Testis (tissue), 2 donors: ENCODE measurements at regions not wholly inside any gene's neighbourhood (a gene's known extent, or its start where the extent isn't known, plus 50 kb on each side); places are given as distances from the start of the nearest gene placed in this dataset.

ENCODE experiments used
- POLR2A ChIP-seq: fragments of 450-650 bp; IDR thresholded peaks from one replicate; pipeline ENCODE4 v1.6.1; 2017; ENCODE audit warnings: antibody characterized with exemption, mild to moderate bottlenecking, moderate library complexity
- TF ChIP-seq, protein P1 (sequence below), 3 experiments: fragments of 450-650 bp in 2 of 3; fragments of 200-600 bp in 1 of 3; sonication (generic) in 1 of 3; IDR thresholded peaks; one replicate each; pipeline ENCODE4 v1.5.1; 2016 to 2019; ENCODE audit warnings: antibody characterized with exemption in 3 of 3, mild to moderate bottlenecking in 2 of 3, moderate library complexity in 1 of 3

DNA sequence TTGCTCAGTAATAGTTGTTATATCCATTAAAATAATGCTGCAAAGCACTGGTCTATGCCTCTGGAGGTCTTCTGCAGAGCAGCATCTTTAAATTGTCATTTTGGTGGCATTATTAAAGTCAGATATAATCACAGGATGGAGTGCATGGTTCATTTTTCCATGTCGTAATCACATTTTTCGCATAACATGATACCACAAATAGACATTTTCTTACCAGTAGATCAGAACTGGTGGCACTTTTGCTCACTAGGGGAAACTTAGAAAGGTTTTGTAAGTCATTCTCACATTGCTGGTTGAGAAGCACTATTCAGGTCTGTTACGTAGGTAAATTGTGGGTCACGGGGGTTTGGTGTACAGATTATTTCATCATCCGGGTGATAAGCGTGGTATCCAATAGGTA is 484.5 kb upstream of the PRKX start:
- TF ChIP-seq, protein P1, sequence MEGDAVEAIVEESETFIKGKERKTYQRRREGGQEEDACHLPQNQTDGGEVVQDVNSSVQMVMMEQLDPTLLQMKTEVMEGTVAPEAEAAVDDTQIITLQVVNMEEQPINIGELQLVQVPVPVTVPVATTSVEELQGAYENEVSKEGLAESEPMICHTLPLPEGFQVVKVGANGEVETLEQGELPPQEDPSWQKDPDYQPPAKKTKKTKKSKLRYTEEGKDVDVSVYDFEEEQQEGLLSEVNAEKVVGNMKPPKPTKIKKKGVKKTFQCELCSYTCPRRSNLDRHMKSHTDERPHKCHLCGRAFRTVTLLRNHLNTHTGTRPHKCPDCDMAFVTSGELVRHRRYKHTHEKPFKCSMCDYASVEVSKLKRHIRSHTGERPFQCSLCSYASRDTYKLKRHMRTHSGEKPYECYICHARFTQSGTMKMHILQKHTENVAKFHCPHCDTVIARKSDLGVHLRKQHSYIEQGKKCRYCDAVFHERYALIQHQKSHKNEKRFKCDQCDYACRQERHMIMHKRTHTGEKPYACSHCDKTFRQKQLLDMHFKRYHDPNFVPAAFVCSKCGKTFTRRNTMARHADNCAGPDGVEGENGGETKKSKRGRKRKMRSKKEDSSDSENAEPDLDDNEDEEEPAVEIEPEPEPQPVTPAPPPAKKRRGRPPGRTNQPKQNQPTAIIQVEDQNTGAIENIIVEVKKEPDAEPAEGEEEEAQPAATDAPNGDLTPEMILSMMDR (IDR thresholded peaks at IDR 0.05), result no peak
- no peak for TF ChIP-seq POLR2A
